Skin epidermis (tissue), 12 donors: ENCODE measurements at regions not wholly inside any gene's neighbourhood (a gene's known extent, or its start where the extent isn't known, plus 50 kb on each side); places are given as distances from the start of the nearest gene placed in this dataset.
"Not testable (repeated sequence)": the region's sequence is repeated elsewhere in the genome, so short reads cannot be mapped to it uniquely, and the experiment has no call there.

ENCODE experiments used
- H3K27ac ChIP-seq, 21 experiments: fragments of 200-600 bp; sonication (generic) in 11 of 21; one replicate each; pipeline ENCODE4 v1.5.0; 2020; ENCODE audit warnings: mild to moderate bottlenecking in 3 of 21, inconsistent platforms in 2 of 21, moderate library complexity in 2 of 21
- H3K4me3 ChIP-seq, 7 experiments: fragments of 200-600 bp; sonication (generic) in 2 of 7; one replicate each; pipeline ENCODE4 v1.5.0; 2020; ENCODE audit warnings: inconsistent platforms in 2 of 7, mild to moderate bottlenecking in 2 of 7, moderate library complexity in 1 of 7

- H3K4me3 ChIP-seq = not testable (repeated sequence)
Measured at GRCh38 chr2:76697439-76697838, 824.7 kb downstream of the LRRTM4 start.

GRCh38 chr2:76692908-76693307 is 829.3 kb downstream of the LRRTM4 start:
- H3K4me3 ChIP-seq = no peak overlapping the region
- H3K27ac ChIP-seq = no peak overlapping the region

More at GRCh38 chr2:76697439-76697838, 824.7 kb downstream of the LRRTM4 start:
- H3K27ac ChIP-seq = not testable (repeated sequence)

GRCh38 chr2:76688732-76689131 is 833.4 kb downstream of the LRRTM4 start:
- H3K27ac ChIP-seq = no peak overlapping the region

GRCh38 chr2:76687923-76688322 is 834.3 kb downstream of the LRRTM4 start:
- H3K27ac ChIP-seq = no peak overlapping the region
- H3K4me3 ChIP-seq = no peak overlapping the region

More at GRCh38 chr2:76688732-76689131, 833.4 kb downstream of the LRRTM4 start:
- H3K4me3 ChIP-seq = no peak overlapping the region

GRCh38 chr2:76684756-76685155 is 837.4 kb downstream of the LRRTM4 start:
- Histone ChIP-seq H3K4me3 (no peak overlapping the region), H3K27ac (no peak overlapping the region)

- H3K4me3 ChIP-seq = no peak overlapping the region
- no peak overlapping the region for H3K27ac ChIP-seq
Measured at GRCh38 chr2:76679025-76679396, 843.2 kb downstream of the LRRTM4 start.

- no peak overlapping the region for H3K4me3 ChIP-seq
- no peak overlapping the region for H3K27ac ChIP-seq
Measured at GRCh38 chr2:76678383-76679024, 843.7 kb downstream of the LRRTM4 start.

- Histone ChIP-seq H3K27ac (no peak overlapping the region), H3K4me3 (no peak overlapping the region)
Measured at GRCh38 chr2:76675212-76675611, 847.0 kb downstream of the LRRTM4 start.

- Histone ChIP-seq H3K4me3 (no peak overlapping the region), H3K27ac (no peak overlapping the region)
Measured at GRCh38 chr2:76672798-76673197, 849.4 kb downstream of the LRRTM4 start.

- Histone ChIP-seq H3K4me3 (no peak overlapping the region), H3K27ac (no peak overlapping the region)
Measured at GRCh38 chr2:76669966-76670465, 852.2 kb downstream of the LRRTM4 start.

GRCh38 chr2:76668279-76668678 is 853.9 kb downstream of the LRRTM4 start:
- H3K4me3 ChIP-seq = no peak overlapping the region
- H3K27ac ChIP-seq = no peak overlapping the region

- H3K27ac ChIP-seq = no peak overlapping the region
- no peak overlapping the region for H3K4me3 ChIP-seq
Measured at GRCh38 chr2:76667821-76668271, 854.3 kb downstream of the LRRTM4 start.

- Histone ChIP-seq H3K4me3 (no peak overlapping the region), H3K27ac (no peak overlapping the region)
Measured at GRCh38 chr2:76642129-76642528, 880.0 kb downstream of the LRRTM4 start.

- no peak overlapping the region for H3K27ac ChIP-seq
Measured at GRCh38 chr2:76641506-76641905, 880.7 kb downstream of the LRRTM4 start.

GRCh38 chr2:76640905-76641304 is 881.3 kb downstream of the LRRTM4 start:
- no peak overlapping the region for H3K4me3 ChIP-seq
- no peak overlapping the region for H3K27ac ChIP-seq

More at GRCh38 chr2:76641506-76641905, 880.7 kb downstream of the LRRTM4 start:
- no peak overlapping the region for H3K4me3 ChIP-seq

- Histone ChIP-seq H3K27ac (no peak overlapping the region), H3K4me3 (no peak overlapping the region)
Measured at GRCh38 chr2:76639171-76639680, 883.0 kb downstream of the LRRTM4 start.

GRCh38 chr2:76633276-76633921 is 888.8 kb downstream of the LRRTM4 start:
- Histone ChIP-seq H3K27ac (no peak overlapping the region), H3K4me3 (no peak overlapping the region)

GRCh38 chr2:76625101-76625500 is 897.1 kb downstream of the LRRTM4 start:
- H3K27ac ChIP-seq = no peak overlapping the region
- no peak overlapping the region for H3K4me3 ChIP-seq

GRCh38 chr2:76613330-76613729 is 902.6 kb upstream of the GCFC2 start:
- no peak overlapping the region for H3K4me3 ChIP-seq
- no peak overlapping the region for H3K27ac ChIP-seq

GRCh38 chr2:76612764-76613163 is 902.0 kb upstream of the GCFC2 start:
- H3K27ac ChIP-seq = no peak overlapping the region

GRCh38 chr2:76610451-76610850 is 899.7 kb upstream of the GCFC2 start:
- Histone ChIP-seq H3K4me3 (no peak overlapping the region), H3K27ac (no peak overlapping the region)

More at GRCh38 chr2:76612764-76613163, 902.0 kb upstream of the GCFC2 start:
- H3K4me3 ChIP-seq = no peak overlapping the region
